GM10266 (cell line): ENCODE measurements at regions not wholly inside any gene's neighbourhood (a gene's known extent, or its start where the extent isn't known, plus 50 kb on each side); places are given as distances from the start of the nearest gene placed in this dataset.

Experiments
- DNase-seq: peaks from one replicate; pipeline ENCODE4 v3.0.0; 2012; ENCODE audit errors: extremely low spot score
- TF ChIP-seq, protein P1 (sequence below): IDR thresholded peaks from 2 replicates; pipeline ENCODE4 v1.5.1; 2012; ENCODE audit warnings: mild to moderate bottlenecking, low read depth; ENCODE audit not compliant: control insufficient read depth, insufficient read depth; ENCODE audit errors: missing control alignments

- TF ChIP-seq, protein P1, sequence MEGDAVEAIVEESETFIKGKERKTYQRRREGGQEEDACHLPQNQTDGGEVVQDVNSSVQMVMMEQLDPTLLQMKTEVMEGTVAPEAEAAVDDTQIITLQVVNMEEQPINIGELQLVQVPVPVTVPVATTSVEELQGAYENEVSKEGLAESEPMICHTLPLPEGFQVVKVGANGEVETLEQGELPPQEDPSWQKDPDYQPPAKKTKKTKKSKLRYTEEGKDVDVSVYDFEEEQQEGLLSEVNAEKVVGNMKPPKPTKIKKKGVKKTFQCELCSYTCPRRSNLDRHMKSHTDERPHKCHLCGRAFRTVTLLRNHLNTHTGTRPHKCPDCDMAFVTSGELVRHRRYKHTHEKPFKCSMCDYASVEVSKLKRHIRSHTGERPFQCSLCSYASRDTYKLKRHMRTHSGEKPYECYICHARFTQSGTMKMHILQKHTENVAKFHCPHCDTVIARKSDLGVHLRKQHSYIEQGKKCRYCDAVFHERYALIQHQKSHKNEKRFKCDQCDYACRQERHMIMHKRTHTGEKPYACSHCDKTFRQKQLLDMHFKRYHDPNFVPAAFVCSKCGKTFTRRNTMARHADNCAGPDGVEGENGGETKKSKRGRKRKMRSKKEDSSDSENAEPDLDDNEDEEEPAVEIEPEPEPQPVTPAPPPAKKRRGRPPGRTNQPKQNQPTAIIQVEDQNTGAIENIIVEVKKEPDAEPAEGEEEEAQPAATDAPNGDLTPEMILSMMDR = no peak
- DNase-seq = no peak
Observed at GRCh38 chr3:164927728-164928127, 150.6 kb downstream of the SI start.

- DNase-seq = no peak
- TF ChIP-seq, protein P1 = no peak
Observed at GRCh38 chr3:164918905-164919304, 159.4 kb downstream of the SI start.

- TF ChIP-seq, protein P1 = no peak
- no peak for DNase-seq
Observed at GRCh38 chr3:164912916-164913315, 165.4 kb downstream of the SI start.

- no peak for DNase-seq
- TF ChIP-seq, protein P1 = no peak
Observed at GRCh38 chr3:164903820-164904451, 174.4 kb downstream of the SI start.

GRCh38 chr3:164897342-164897741 lies 181.0 kb downstream of the SI start:
- no peak for DNase-seq
- TF ChIP-seq, protein P1 = no peak

GRCh38 chr3:164890061-164890460 lies 188.2 kb downstream of the SI start:
- no peak for DNase-seq

DNA sequence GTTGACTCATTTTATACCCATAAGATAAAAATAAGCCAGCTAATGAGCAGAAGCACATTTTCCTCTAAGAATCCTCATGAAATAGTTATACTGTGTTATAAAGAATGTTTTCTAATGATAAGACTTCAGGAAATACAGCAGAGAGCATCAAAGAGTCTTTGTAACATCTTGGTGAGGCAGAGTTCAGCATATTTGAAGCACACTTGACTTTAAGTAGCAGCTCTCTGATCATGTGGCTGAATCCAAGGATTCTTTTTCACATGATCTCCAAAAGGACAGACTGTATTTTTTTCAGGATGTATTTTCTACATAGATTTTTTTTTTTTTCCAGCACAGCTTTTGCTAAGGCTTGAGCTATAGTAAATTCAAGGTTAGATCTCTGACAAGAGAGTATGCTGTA lies 195.1 kb downstream of the SI start:
- TF ChIP-seq, protein P1 = no peak
- DNase-seq = no peak

More at GRCh38 chr3:164890061-164890460, 188.2 kb downstream of the SI start:
- TF ChIP-seq, protein P1 = no peak
